H9 (cell line): ENCODE measurements at regions not wholly inside any gene's neighbourhood (a gene's known extent, or its start where the extent isn't known, plus 50 kb on each side); places are given as distances from the start of the nearest gene placed in this dataset.

Source experiments
- DNase-seq: peaks from one replicate; pipeline ENCODE4 v3.0.0-alpha.2; 2017
- H2AFZ ChIP-seq: one replicate; pipeline ENCODE4 v1.6.1; 2013; ENCODE audit warnings: mild to moderate bottlenecking, low read length, control low read depth, moderate library complexity
- H2AK5ac ChIP-seq: 2 replicates; pipeline ENCODE4 v1.6.1; 2013; ENCODE audit warnings: low read length, control low read depth, mixed read lengths; ENCODE audit not compliant: insufficient read length
- H2BK120ac ChIP-seq: one replicate; pipeline ENCODE4 v1.6.1; 2013; ENCODE audit warnings: low read depth, mild to moderate bottlenecking, low read length, control low read depth, inconsistent platforms; ENCODE audit not compliant: poor library complexity, severe bottlenecking
- H2BK12ac ChIP-seq: 2 replicates; pipeline ENCODE4 v1.6.1; 2013; ENCODE audit warnings: low read length, control low read depth, mixed read lengths, low read depth; ENCODE audit not compliant: insufficient read length
- H2BK15ac ChIP-seq: 2 replicates; pipeline ENCODE4 v1.6.1; 2013; ENCODE audit warnings: low read depth, low read length, control low read depth
- H2BK20ac ChIP-seq: one replicate; pipeline ENCODE4 v1.6.1; 2013; ENCODE audit warnings: low read depth, mild to moderate bottlenecking, low read length, control low read depth, inconsistent platforms; ENCODE audit not compliant: poor library complexity, severe bottlenecking
- H2BK5ac ChIP-seq: 2 replicates; pipeline ENCODE4 v1.6.1; 2013; ENCODE audit warnings: low read length, control low read depth, mixed read lengths; ENCODE audit not compliant: insufficient read length
- H3K14ac ChIP-seq: 2 replicates; pipeline ENCODE4 v1.6.1; 2013; ENCODE audit warnings: low read length, control low read depth; ENCODE audit not compliant: insufficient read depth
- H3K18ac ChIP-seq: 2 replicates; pipeline ENCODE4 v1.6.1; 2013; ENCODE audit warnings: low read depth, mild to moderate bottlenecking, mixed read lengths, low read length, control low read depth; ENCODE audit not compliant: insufficient read length
- H3K23ac ChIP-seq: 2 replicates; pipeline ENCODE4 v1.6.1; 2013; ENCODE audit warnings: low read length, control low read depth, mixed read lengths, low read depth; ENCODE audit not compliant: insufficient read length
- H3K23me2 ChIP-seq: 2 replicates; pipeline ENCODE4 v1.6.1; 2013; ENCODE audit warnings: low read depth, mild to moderate bottlenecking, mixed read lengths, low read length, control low read depth; ENCODE audit not compliant: insufficient read length, poor library complexity, severe bottlenecking
- H3K27ac ChIP-seq: 2 replicates; pipeline ENCODE4 v1.5.1; 2013; ENCODE audit warnings: low read length, control low read depth, mixed read lengths, low read depth; ENCODE audit not compliant: insufficient read length
- H3K27me3 ChIP-seq: 2 replicates; pipeline ENCODE4 v1.6.1; 2013; ENCODE audit warnings: low read length, control low read depth, inconsistent platforms; ENCODE audit not compliant: insufficient read depth
- H3K4ac ChIP-seq: 2 replicates; pipeline ENCODE4 v1.6.1; 2013; ENCODE audit warnings: low read depth, mild to moderate bottlenecking, control low read depth, inconsistent platforms, low read length, moderate library complexity
- H3K4me1 ChIP-seq: 2 replicates; pipeline ENCODE4 v1.6.1; 2013; ENCODE audit warnings: low read length, control low read depth, inconsistent platforms; ENCODE audit not compliant: insufficient read depth
- H3K4me2 ChIP-seq: 2 replicates; pipeline ENCODE4 v1.6.1; 2013; ENCODE audit warnings: low read length, control low read depth, mixed read lengths; ENCODE audit not compliant: insufficient read length, insufficient read depth
- H3K56ac ChIP-seq: 2 replicates; pipeline ENCODE4 v1.6.1; 2013; ENCODE audit warnings: low read depth, mild to moderate bottlenecking, mixed read lengths, low read length, control low read depth; ENCODE audit not compliant: insufficient read length
- H3K79me1 ChIP-seq: 2 replicates; pipeline ENCODE4 v1.6.1; 2013; ENCODE audit warnings: low read depth, mild to moderate bottlenecking, moderate library complexity, low read length, control low read depth, inconsistent platforms; ENCODE audit not compliant: insufficient read depth, poor library complexity, severe bottlenecking
- H3K79me2 ChIP-seq: 2 replicates; pipeline ENCODE4 v1.6.1; 2013; ENCODE audit warnings: low read length, control low read depth, inconsistent platforms; ENCODE audit not compliant: insufficient read depth
- H3K9ac ChIP-seq: 2 replicates; pipeline ENCODE4 v1.6.1; 2013; ENCODE audit warnings: low read length, control low read depth, mixed read lengths; ENCODE audit not compliant: insufficient read length; ENCODE audit errors: extremely low read depth
- H3K9me3 ChIP-seq: one replicate; pipeline ENCODE4 v1.6.1; 2013; ENCODE audit warnings: low read depth, low read length, inconsistent platforms; ENCODE audit not compliant: control insufficient read depth
- H3T11ph ChIP-seq: one replicate; pipeline ENCODE4 v1.6.1; 2013; ENCODE audit warnings: mild to moderate bottlenecking, low read length, control low read depth, inconsistent platforms
- H4K20me1 ChIP-seq: one replicate; pipeline ENCODE4 v1.6.1; 2013; ENCODE audit not compliant: control insufficient read depth, insufficient read length, insufficient read depth
- H4K5ac ChIP-seq: 2 replicates; pipeline ENCODE4 v1.6.1; 2013; ENCODE audit warnings: low read depth, mild to moderate bottlenecking, mixed read lengths, low read length, control low read depth; ENCODE audit not compliant: insufficient read length
- H4K8ac ChIP-seq: replicated peaks from 2 replicates; pipeline ENCODE4 v1.6.1; 2013; ENCODE audit warnings: low read length, control low read depth, mixed read lengths, low read depth; ENCODE audit not compliant: insufficient read length
- H4K91ac ChIP-seq: 2 replicates; pipeline ENCODE4 v1.6.1; 2013; ENCODE audit warnings: low read depth, mild to moderate bottlenecking, moderate library complexity, mixed read lengths, low read length, control low read depth; ENCODE audit not compliant: insufficient read length
- H3K27ac Mint-ChIP-seq, 3 experiments: 2 replicates in 2 of 3; 3 replicates in 1 of 3; pipeline ENCODE4 v1.8.0; 2020 to 2021; ENCODE audit warnings: mixed read lengths in 3 of 3, mild to moderate bottlenecking in 1 of 3, moderate library complexity in 1 of 3
- H3K27me3 Mint-ChIP-seq: 2 replicates; pipeline ENCODE4 v1.8.0; 2021; ENCODE audit warnings: low read depth, mild to moderate bottlenecking, moderate library complexity, mixed read lengths
- H3K36me3 Mint-ChIP-seq, 3 experiments: 2 replicates in 2 of 3; 3 replicates in 1 of 3; pipeline ENCODE4 v1.8.0; 2020 to 2021; ENCODE audit warnings: low read depth in 3 of 3, mixed read lengths in 3 of 3; ENCODE audit not compliant: insufficient read depth in 1 of 3
- H3K4me1 Mint-ChIP-seq, 2 experiments: 2 replicates each; pipeline ENCODE4 v1.8.0; 2020; ENCODE audit warnings: mixed read lengths in 2 of 2
- H3K4me3 Mint-ChIP-seq, 2 experiments: 2 replicates in 1 of 2; 3 replicates in 1 of 2; pipeline ENCODE4 v1.8.0; 2020 to 2021; ENCODE audit warnings: mild to moderate bottlenecking in 2 of 2, mixed read lengths in 2 of 2, moderate library complexity in 1 of 2
- H3K9me3 Mint-ChIP-seq, 2 experiments: 2 replicates in 1 of 2; 3 replicates in 1 of 2; pipeline ENCODE4 v1.8.0; 2020; ENCODE audit warnings: mild to moderate bottlenecking in 2 of 2, mixed read lengths in 2 of 2, moderate library complexity in 1 of 2
- WGBS: extraction: QIAGEN DNeasy Blood & Tissue Kit; methylation state at CpG from one replicate; pipeline ENCODE4 v1.1.7; 2013; ENCODE audit warnings: missing lambda C conversion rate, low lambda C conversion rate, mixed read lengths; ENCODE audit not compliant: insufficient read length; ENCODE audit errors: extremely low coverage; 5-methylcytosine and 5-hydroxymethylcytosine counted together
- TF ChIP-seq, protein P1 (sequence below): fragments of 200-600 bp; sonication (generic); conservative IDR thresholded peaks from 3 replicates; pipeline ENCODE4 v1.8.0; 2021; ENCODE audit warnings: antibody characterized with exemption, mild to moderate bottlenecking

GRCh38 chr2:75870651-75871137, 160.0 kb upstream of the GCFC2 start:
- Mint-ChIP-seq H3K4me1 (peaks cover 12 to 13% of the 10 kb centered on the region in 2 experiments), H3K4me3 (no peak overlapping the region; a peak in 1 of 5 replicates), H3K9me3 (peaks cover 3 to 4% of the 10 kb centered on the region in 2 experiments; a peak in 3 of 5 replicates), H3K27me3 (peaks cover 99% of the 10 kb centered on the region), H3K36me3 (no peaks in the 10 kb centered on the region; a peak in 3 of 7 replicates), H3K27ac (peak overlapping the region in 1 of 3 experiments; percentile 36; a peak in 3 of 7 replicates)
- DNase-seq = peak; percentile 47
- Histone ChIP-seq H4K8ac (no peak overlapping the region), H3K9me3 (no peaks in the 10 kb centered on the region), H2BK120ac (no peak overlapping the region), H3K18ac (no peak overlapping the region), H4K20me1 (no peaks in the 10 kb centered on the region), H3K4me1 (peaks cover 4% of the 10 kb centered on the region; the same call in 1 of the 2 replicates), H3K79me2 (no peaks in the 10 kb centered on the region), H3K4ac (no peak overlapping the region), H3T11ph (no peak overlapping the region), H3K79me1 (no peaks in the 10 kb centered on the region), H2BK20ac (no peak overlapping the region), H2AK5ac (no peak overlapping the region), H3K14ac (no peak overlapping the region), H3K27me3 (peaks cover 35% of the 10 kb centered on the region; the same call in 1 of the 2 replicates), H3K4me2 (peak overlapping the region; percentile 20), H2AFZ (no peak overlapping the region), H4K91ac (no peak overlapping the region), H3K23me2 (no peaks in the 10 kb centered on the region), H2BK5ac (no peak overlapping the region), H2BK12ac (no peak overlapping the region), H4K5ac (no peak overlapping the region), H3K9ac (no peak overlapping the region), H3K23ac (no peak overlapping the region), H3K56ac (no peak overlapping the region), H2BK15ac (no peak overlapping the region), H3K27ac (no peak overlapping the region)
- WGBS = no CpG with 5 or more reads among the region's 6 CpGs
- TF ChIP-seq, protein P1, sequence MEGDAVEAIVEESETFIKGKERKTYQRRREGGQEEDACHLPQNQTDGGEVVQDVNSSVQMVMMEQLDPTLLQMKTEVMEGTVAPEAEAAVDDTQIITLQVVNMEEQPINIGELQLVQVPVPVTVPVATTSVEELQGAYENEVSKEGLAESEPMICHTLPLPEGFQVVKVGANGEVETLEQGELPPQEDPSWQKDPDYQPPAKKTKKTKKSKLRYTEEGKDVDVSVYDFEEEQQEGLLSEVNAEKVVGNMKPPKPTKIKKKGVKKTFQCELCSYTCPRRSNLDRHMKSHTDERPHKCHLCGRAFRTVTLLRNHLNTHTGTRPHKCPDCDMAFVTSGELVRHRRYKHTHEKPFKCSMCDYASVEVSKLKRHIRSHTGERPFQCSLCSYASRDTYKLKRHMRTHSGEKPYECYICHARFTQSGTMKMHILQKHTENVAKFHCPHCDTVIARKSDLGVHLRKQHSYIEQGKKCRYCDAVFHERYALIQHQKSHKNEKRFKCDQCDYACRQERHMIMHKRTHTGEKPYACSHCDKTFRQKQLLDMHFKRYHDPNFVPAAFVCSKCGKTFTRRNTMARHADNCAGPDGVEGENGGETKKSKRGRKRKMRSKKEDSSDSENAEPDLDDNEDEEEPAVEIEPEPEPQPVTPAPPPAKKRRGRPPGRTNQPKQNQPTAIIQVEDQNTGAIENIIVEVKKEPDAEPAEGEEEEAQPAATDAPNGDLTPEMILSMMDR = no peak
